Endothelial cell of umbilical vein (primary cell): ENCODE measurements at regions not wholly inside any gene's neighbourhood (a gene's known extent, or its start where the extent isn't known, plus 50 kb on each side); places are given as distances from the start of the nearest gene placed in this dataset. TPM values are rescaled to one million over a fixed set of nuclear protein-coding genes. Genes with fewer than 3 reads are reported as not detected.

Experiments used
- BruUV-seq: library from RNA; stranded (reverse); fragments of 400-500 nt; replicated peaks from 2 replicates; lab custom pipeline; 2021; lab: Mats Ljungman, UMichigan
- CTCF ChIA-PET: fragments of 300-600, 350-600 bp; sonication (Branson Sonifier 250); formaldehyde crosslinking; loops from one replicate; lab custom pipeline; 2021; ENCODE audit warnings: antibody characterized with exemption, inconsistent platforms; lab: Charles Lee
- POLR2A ChIA-PET: fragments of 300-600, 350-600 bp; sonication (Branson Sonifier 250); formaldehyde crosslinking; loops from one replicate; lab custom pipeline; 2021; ENCODE audit warnings: antibody characterized with exemption, inconsistent platforms; lab: Charles Lee
- DNase-seq: peaks from one replicate; pipeline ENCODE4 v3.0.0-alpha.2; 2011; ENCODE audit warnings: low read depth, low spot score
- FAIRE-seq: peaks from 2 replicates; lab custom pipeline; 2011; peaks lifted over from hg19 to GRCh38; lab: Jason Lieb, UNC
- H2AFZ ChIP-seq: 2 replicates; pipeline ENCODE4 v1.6.0; 2012; ENCODE audit warnings: low read depth, low read length, control low read depth, inconsistent platforms
- H3K27ac ChIP-seq: 2 replicates; pipeline ENCODE4 v1.5.1; 2011; ENCODE audit warnings: low read depth, mild to moderate bottlenecking, control low read depth, low read length, moderate library complexity; ENCODE audit not compliant: insufficient read depth
- H3K27me3 ChIP-seq, 2 experiments: 2 replicates each; pipeline versions ENCODE4 v1.6.0 to v1.6.1; 2011; ENCODE audit warnings: low read length in 2 of 2, mixed read lengths in 1 of 2; ENCODE audit not compliant: control insufficient read depth in 2 of 2, insufficient read depth in 2 of 2
- H3K36me3 ChIP-seq, 2 experiments: 2 replicates in 1 of 2; 3 replicates in 1 of 2; pipeline ENCODE4 v1.5.1; 2011; ENCODE audit warnings: low read length in 2 of 2, mild to moderate bottlenecking in 1 of 2, moderate library complexity in 1 of 2; ENCODE audit not compliant: control insufficient read depth in 2 of 2, insufficient read depth in 2 of 2; ENCODE audit errors: extremely low read depth in 1 of 2
- H3K4me1 ChIP-seq: 3 replicates; pipeline ENCODE4 v1.5.1; 2011; ENCODE audit warnings: mild to moderate bottlenecking, low read length; ENCODE audit not compliant: control insufficient read depth, insufficient read depth; ENCODE audit errors: extremely low read depth
- H3K4me2 ChIP-seq: 2 replicates; pipeline ENCODE4 v1.6.1; 2011; ENCODE audit warnings: low read length, control low read depth, mixed read lengths; ENCODE audit not compliant: insufficient read depth
- H3K4me3 ChIP-seq, 3 experiments: fragments of 200-600 bp in 1 of 3; sonication (generic), shearing (Covaris generic) in 1 of 3; replicated peaks in 1 of 3; 2 replicates each; pipeline ENCODE4 v1.5.1; 2011 to 2016; ENCODE audit warnings: control low read depth in 3 of 3, low read length in 3 of 3, mild to moderate bottlenecking in 2 of 3, inconsistent platforms in 1 of 3, low read depth in 1 of 3, moderate library complexity in 1 of 3; ENCODE audit not compliant: insufficient read depth in 1 of 3
- H3K79me2 ChIP-seq: 2 replicates; pipeline ENCODE4 v1.6.0; 2012; ENCODE audit warnings: low read length, inconsistent platforms; ENCODE audit not compliant: control insufficient read depth, insufficient read depth
- H3K9ac ChIP-seq: replicated peaks from 2 replicates; pipeline ENCODE3; 2011; ENCODE audit warnings: low read length, control low read depth; ENCODE audit not compliant: insufficient read depth; ENCODE audit errors: extremely low read depth
- H3K9me1 ChIP-seq: replicated peaks from 3 replicates; pipeline ENCODE4 v1.6.0; 2011; ENCODE audit warnings: mild to moderate bottlenecking, low read length; ENCODE audit not compliant: control insufficient read depth, insufficient read depth; ENCODE audit errors: extremely low read depth
- H3K9me3 ChIP-seq: replicated peaks from 2 replicates; pipeline ENCODE4 v1.5.1; 2012; ENCODE audit warnings: low read length, inconsistent platforms; ENCODE audit not compliant: control insufficient read depth, insufficient read depth
- H4K20me1 ChIP-seq: replicated peaks from 2 replicates; pipeline ENCODE3; 2011; ENCODE audit warnings: mild to moderate bottlenecking, low read length; ENCODE audit not compliant: control insufficient read depth, insufficient read depth; ENCODE audit errors: extremely low read depth
- CTCF ChIP-seq, 2 donors: IDR thresholded peaks; 1 replicate in 1 of 2; 2 replicates in 1 of 2; pipeline ENCODE4 v1.5.1; 2011; ENCODE audit warnings: low read length in 2 of 2, mild to moderate bottlenecking in 2 of 2, moderate library complexity in 2 of 2, control low read depth in 1 of 2, inconsistent platforms in 1 of 2, low read depth in 1 of 2; ENCODE audit not compliant: insufficient read depth in 1 of 2; ENCODE audit errors: extremely low read depth in 1 of 2
- EZH2 ChIP-seq: IDR thresholded peaks from 2 replicates; pipeline ENCODE4 v1.6.1; 2012; ENCODE audit warnings: borderline replicate concordance, low read depth, mild to moderate bottlenecking, moderate library complexity, low read length, inconsistent platforms; ENCODE audit not compliant: severe bottlenecking
- FOS ChIP-seq: IDR thresholded peaks from 2 replicates; pipeline ENCODE4 v1.6.1; 2011; ENCODE audit warnings: mild to moderate bottlenecking, low read length, moderate library complexity, borderline replicate concordance; ENCODE audit not compliant: insufficient read depth
- JUN ChIP-seq: IDR thresholded peaks from 2 replicates; pipeline ENCODE4 v1.6.1; 2011; ENCODE audit warnings: borderline replicate concordance, low read depth; ENCODE audit not compliant: insufficient read length, insufficient read depth
- dilution Hi-C: fragments of 300-500 bp; cut with MboI; formaldehyde crosslinking; loops from one replicate; pipeline ENCODE4 v1.15.0; 2019; ENCODE audit warnings: low sequenced_read_pairs; ENCODE audit not compliant: extremely low pct_ligation_motif_present
- intact Hi-C: fragments of 100-400 bp; cut with micrococcal nuclease; formaldehyde crosslinking; loops from one replicate; pipeline ENCODE4 v1.10.0; 2022
- small RNA-seq: library from RNA; depleted of rRNA; stranded (forward); fragments of <200 nt; gene quantifications from one replicate; pipeline ENCODE3, GENCODE V24; 2012; ENCODE audit warnings: low replicate concordance, low read depth; ENCODE audit not compliant: insufficient read depth, insufficient read length

GRCh38 chr3:30555968-30556367 is 50.4 kb upstream of the TGFBR2 start:
- no peaks in the 10 kb centered on the region for H3K79me2 ChIP-seq
- dilution Hi-C loops, result no loop called here
- H3K9me3 ChIP-seq, result no peaks in the 10 kb centered on the region
- no peak overlapping the region for H2AFZ ChIP-seq
- ChIA-PET POLR2A (no interaction called here), CTCF (no interaction called here)
- BruUV-seq, result no TSS peak
- no peak overlapping the region for H3K4me2 ChIP-seq
- DNase-seq, result no peak
- H3K4me3 ChIP-seq, result no peak overlapping the region
- H3K9me1 ChIP-seq, result no peaks in the 10 kb centered on the region
- intact Hi-C loops, result no loop called here
- TF ChIP-seq EZH2 (no peak), CTCF (IDR thresholded peaks at IDR 0.05; ENCODE audit: extremely low read depth in 1 of 2, insufficient read depth in 1 of 2, low read depth in 1 of 2, low read length in 2 of 2) (no peak), FOS (no peak), JUN (no peak)
- H3K36me3 ChIP-seq, result no peaks in the 10 kb centered on the region
- H3K27me3 ChIP-seq, result no peaks in the 10 kb centered on the region
- H3K4me1 ChIP-seq, result no peaks in the 10 kb centered on the region
- H4K20me1 ChIP-seq, result no peaks in the 10 kb centered on the region
- no peak for FAIRE-seq
- H3K9ac ChIP-seq, result no peak overlapping the region
- no peak overlapping the region for H3K27ac ChIP-seq

Small RNA genes lying in the stretch of these regions (small RNA-seq; reads per million reads assigned to genes)
- gene RF01848, result not detected
